NT2/D1 (cell line): ENCODE measurements at regions not wholly inside any gene's neighbourhood (a gene's known extent, or its start where the extent isn't known, plus 50 kb on each side); places are given as distances from the start of the nearest gene placed in this dataset.

Source experiments
- SUZ12 ChIP-seq: IDR thresholded peaks from 2 replicates; pipeline ENCODE4 v1.6.1; 2011; ENCODE audit not compliant: insufficient read length, insufficient read depth; ENCODE audit errors: extremely low read depth
- YY1 ChIP-seq: IDR thresholded peaks from 2 replicates; pipeline ENCODE4 v1.6.1; 2011; ENCODE audit not compliant: insufficient read length, insufficient read depth
- ZNF274 ChIP-seq: IDR thresholded peaks from 2 replicates; pipeline ENCODE4 v1.6.1; 2011; ENCODE audit warnings: mild to moderate bottlenecking, low read depth, low read length

DNA sequence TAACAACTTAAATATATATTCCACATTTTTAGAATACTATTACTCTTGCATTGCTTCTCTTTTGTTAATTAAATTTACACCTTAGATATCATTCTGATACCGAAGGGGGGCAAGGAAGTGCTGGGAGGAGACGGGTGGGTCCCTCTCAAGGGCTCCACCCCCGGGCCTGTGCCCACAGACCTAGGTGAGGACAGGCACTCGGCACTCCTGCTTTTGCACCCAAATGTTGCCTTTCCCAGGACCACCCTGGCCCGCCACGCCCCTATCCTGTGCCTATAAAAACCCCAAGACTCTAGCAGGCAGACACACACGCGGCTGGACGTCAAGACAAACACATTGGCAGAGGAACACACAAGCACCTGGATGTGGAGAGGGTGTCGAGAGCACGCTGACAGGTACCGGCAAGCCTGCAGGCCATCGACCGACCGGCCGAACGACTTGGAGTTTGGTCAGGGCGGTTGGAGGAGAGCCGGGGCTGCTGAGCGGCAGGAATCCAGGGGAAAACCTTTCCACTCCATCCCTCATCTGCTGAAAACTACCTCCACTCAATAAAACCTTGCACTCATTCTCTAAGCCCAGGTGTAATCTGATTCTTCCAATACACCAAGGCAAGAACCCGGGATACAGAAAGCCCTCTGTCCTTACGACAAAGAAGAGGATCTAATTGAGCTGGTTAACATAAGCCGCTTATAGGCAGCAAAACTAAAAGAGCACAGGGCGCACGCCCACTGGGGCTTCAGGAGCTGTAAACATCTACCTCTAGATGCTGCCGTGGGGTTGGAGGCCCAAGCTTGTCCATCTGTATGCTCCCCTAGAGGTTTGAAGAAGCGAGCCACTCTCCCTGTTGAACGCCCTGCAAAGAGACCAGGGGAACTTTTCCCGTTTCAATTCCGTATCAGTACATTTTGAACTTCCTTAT lies 197.4 kb upstream of the PRSS16 start:
- TF ChIP-seq YY1 (no peak), ZNF274 (no peak), SUZ12 (no peak)
